GM18498 (cell line): ENCODE measurements at regions not wholly inside any gene's neighbourhood (a gene's known extent, or its start where the extent isn't known, plus 50 kb on each side); places are given as distances from the start of the nearest gene placed in this dataset.
A peak's percentile ranks its signal among the peaks of the same experiment; 100 is the strongest.

Experiments
- ATAC-seq: cut with Tn5 transposase; IDR thresholded peaks from one replicate; pipeline ENCODE4 v1.9.1; 2021; ENCODE audit warnings: mild to moderate bottlenecking, moderate library complexity; ENCODE audit not compliant: unreplicated experiment

DNA sequence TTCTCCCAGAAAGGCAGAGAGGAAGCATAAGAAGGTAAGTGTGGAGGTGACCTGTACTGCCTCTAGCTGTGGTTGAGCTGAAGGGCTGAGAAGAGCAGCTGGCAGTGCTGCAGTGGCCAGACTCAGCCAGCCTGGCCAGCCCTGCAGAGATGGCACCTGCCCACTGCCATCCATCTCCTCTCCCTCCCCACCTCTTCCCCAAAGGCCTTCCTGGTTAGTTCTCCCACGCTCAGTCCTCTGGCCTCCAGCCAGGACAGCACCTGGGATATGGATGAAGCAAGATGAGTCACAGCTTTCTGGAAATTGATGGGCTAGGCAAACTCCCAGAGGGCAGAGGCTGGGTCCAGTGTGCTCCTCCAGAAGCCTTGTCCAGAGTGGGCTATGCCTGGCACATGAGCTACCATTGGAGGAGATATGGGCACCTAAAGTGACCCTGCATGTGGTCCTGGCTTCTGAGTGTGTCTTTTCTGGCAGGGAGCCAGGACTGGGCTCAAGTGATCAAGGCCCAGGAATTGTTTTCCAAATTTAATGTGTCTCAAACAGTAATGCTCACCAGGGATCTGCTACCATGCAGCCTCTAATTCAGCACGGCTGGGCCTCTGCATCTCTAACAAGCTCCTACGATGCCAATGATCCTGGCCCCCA lies 81.0 kb upstream of the CACUL1 start:
- no peak for ATAC-seq

DNA sequence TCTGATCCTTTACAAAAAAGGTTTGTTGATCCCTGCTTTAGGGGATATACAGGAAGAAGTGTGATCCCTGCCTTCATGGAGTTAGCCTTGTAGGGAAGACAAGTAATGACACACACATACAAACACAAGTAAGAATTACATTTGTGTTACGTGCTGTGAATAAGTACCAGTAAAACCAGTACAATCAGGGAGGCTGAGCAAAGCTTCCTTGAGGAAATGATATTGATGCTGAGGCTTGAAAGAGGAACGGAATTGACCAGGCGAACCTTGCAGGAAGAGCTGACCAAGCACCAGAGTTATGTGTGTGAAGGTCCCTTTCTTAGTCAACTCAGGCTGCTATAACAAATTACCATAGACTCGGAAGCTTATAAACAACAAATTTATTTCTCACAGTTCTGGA lies 83.6 kb upstream of the CACUL1 start:
- no peak for ATAC-seq

DNA sequence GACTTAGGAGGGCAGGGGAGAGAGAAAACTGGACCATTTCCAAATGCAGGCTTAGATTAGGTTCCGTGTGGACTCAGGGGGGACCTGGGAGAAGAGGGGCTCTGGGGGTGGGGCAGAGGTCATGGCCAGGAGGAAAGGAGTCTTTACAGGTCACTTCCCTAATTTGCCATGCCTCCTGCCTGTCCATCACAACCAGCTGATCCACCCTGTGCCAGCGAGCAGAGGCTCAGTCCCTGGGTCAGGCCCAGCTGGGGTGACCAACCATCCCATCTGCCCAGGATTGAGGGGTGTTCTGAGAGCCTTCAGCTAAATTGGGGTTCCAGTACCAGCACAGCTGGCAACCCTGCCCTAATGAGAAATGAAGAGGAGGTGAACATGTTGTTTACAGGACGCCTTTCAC lies 84.6 kb upstream of the CACUL1 start:
- no peak for ATAC-seq

DNA sequence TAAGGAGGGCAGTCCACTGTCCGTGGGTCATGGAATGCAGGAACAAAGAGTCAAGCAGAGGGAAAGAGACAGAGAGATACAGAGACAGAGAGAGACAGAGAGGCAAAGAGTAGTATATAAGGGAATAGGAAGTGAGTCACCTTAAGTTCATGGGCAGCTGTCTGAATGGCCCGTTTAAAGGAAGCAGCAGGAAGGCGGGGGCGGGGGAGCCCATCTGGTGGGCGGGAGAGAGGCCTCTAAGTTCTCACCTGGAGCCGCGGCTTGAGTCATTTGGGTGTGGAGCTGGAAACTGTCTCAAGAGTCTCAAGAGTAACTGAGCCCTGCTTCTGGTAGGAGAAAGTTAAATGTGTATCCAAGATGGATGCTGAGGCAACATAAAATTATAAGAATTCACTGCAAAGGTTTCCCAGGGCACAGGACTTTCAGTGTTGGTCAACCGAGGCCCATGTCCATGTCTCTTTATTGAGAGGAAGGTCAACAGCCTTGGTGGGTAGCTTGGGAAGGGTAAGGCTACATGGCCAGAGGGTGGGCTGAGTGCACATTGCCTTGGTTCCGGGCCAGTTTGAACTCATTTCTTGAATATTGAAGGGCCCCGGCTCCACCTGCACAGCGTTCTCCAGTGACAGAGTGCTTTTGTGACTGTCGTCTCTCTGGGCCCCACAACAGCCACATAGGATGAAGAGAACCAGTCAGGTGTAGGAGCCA lies 85.5 kb upstream of the CACUL1 start:
- ATAC-seq, result no peak

DNA sequence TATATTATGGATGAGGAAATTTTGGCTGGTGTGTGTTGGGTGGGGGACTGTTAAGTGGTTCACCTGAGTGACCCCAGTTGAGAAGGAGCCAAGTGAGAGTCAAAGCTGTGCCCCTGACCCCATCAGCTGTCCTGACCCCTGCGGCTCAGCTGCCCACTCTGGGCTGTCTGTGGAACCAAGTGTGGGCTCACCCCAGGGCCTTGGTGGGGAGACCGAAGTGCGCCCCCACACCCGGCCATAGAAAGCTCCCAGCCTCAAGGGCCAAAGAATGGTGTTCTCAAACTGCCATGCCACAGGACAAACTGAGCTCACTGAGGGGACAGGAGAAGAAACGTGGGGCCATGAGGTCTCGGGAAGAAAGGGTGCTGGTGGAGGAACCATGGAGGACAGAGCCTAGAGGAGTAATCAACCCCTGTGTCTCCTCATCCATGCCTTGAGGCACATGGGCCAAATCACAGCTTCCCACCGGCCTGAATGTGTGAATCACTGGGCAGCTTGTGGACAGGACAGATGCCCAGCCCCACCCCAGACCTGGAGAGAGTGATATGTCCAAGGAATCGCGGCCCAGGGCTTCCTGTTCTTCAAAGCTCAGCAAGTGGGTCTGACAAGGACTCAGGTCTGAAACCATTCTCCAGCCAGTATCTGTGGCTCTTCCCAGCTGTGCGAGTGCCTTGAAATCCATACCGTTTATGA lies 86.2 kb upstream of the CACUL1 start:
- ATAC-seq, result no peak

DNA sequence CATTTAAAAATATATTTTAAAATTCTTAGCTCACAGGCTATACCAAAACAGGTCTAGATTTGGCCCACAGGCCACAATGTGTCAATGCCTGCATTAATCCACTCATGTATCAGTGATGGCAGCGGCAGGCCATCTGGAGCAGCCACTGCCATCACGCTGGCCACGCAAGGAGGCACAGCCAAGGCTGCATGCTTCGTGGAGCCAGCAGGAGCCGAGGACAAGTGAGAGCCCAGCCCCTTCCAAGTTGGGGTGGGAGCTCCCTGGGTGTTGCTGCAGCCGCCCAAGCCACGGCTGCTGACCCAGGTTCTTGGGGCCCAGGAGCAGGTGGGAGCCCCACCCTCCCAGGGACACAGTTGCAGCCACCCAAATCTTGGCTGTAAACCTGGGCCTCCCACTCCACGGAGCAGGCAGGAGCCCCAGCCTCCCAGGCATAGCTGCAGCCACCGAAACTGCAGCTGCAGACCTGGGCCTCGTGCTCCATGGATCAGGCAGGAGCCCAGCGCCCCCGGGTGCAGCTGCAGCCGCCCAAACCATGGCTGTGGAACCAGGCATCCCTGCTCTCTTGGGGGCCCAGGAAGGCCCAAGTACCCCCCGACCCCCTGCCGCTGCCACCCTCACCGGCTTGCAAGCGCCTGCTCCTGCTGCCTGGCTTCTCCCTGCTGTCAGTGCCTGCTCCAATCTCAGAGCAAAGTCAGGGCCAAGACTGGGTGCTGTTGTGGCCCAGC lies 87.3 kb upstream of the CACUL1 start:
- ATAC-seq, result no peak

DNA sequence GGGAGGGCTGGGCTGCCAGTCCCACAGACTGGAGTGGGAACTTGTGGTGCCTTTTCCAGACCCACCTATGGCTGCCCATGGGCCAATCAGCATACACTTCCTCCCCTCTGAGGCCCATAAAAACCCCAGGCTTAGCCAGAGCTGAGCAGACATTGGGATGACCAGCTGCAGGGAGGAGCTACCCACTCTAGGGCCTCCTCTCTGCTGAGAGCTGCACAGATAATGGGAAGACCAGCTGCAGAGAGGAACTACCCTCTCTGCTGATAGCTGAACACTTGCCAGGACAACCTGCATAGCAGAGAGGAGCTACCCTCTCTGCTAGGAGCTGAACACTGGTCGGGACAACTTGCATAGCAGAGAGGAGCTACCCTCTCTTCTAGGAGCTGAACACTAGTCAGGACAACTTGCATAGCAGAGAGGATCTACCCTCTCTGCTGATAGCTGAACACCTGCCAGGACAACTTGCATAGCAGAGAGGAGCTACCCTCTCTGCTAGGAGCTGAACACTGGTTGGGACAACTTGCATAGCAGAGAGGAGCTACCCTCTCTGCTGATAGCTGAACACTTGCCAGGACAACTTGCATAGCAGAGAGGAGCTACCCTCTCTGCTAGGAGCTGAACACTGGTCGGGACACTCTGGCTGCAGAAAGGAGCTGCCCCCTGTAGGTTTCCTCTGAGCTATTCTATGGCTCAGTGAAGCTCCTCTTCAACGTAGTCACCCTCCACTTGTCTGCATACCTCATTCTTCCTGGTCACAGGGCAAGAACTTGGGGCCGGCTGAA lies 88.3 kb upstream of the CACUL1 start:
- no peak for ATAC-seq

DNA sequence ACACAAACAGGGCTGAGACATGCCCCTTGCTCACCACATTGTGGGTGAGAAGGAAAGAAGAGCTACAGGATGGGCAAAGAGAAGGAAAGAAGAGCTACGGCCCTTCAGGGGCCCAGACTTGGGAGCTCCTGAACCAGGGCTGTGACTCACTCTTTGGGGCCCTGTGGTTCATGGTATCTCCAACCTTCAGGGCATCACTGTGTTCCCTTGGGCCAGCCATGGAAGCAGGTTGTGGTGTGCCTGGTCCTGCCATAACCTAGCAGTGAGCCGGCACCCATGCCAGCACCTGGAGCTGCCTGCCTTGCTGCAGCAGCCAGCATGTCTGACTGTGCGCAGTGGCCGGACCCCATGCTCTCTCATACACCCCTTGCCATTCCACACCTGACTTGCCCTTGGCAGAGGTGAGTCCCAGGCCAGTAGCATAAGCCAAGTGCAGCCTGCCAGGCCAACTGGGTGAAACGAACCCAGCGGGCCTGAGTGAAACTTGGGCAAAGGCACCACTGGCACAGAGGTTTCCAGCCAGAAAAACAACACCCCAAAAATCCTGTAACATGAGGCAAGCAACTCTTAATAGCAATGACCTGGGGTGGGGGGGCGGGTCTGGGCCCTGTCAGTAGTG lies 89.0 kb upstream of the CACUL1 start:
- no peak for ATAC-seq

DNA sequence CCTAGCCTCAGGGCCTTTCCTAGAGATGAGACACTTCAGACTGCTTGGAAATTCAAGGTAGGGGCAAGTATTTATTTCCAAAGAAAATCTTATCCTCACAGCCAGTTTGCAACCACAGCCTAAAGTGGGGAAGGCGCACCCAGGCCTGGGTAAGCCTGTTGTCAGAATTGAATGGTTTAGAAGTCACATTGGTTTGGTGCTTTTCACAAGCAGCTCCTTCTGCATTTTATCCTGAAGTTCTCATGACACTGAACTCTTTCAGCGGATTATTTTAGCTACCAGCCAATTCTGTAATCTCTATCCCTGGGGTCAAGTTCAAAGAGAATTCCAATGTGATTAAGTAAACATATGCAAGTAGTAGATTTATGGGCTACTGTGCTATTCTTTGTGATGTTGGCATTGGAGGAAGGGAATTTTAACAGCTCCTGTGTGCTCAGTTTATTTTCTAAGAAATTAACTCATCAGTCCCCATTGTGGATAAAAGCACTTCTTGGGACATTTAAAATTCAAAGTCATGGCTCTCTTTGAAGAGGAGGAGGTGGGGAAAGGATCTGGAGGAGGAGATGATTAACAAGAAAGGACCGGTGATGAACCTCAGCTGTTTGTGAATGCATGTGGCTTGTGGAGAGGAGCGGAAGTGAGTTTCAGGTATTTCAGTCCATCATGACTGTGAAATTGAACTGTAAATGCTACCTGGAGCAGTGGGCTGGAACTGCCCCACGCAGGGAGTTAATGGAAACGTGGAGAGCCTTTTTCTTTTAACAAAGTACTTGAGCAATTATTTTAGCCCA lies 90.2 kb upstream of the CACUL1 start:
- no peak for ATAC-seq

DNA sequence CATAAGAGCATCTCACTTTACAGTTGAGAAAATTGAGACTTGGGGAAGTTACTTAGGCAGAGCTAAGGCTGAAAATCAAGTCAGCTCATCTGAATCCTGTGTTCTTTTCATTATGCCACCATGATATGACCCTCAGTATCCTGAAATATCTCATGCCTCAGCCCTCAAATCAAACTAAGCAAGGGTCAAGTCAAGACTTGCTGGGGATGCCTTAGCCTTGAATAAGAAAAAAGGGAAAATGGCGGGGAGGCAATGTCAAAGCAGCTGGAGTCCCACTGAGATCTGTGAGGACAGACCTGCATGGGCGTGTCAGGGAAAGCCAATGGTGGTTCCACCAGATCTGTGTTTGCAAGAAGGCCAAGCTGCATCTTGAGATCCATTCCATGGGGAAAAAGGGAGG lies 91.0 kb upstream of the CACUL1 start:
- no peak for ATAC-seq

DNA sequence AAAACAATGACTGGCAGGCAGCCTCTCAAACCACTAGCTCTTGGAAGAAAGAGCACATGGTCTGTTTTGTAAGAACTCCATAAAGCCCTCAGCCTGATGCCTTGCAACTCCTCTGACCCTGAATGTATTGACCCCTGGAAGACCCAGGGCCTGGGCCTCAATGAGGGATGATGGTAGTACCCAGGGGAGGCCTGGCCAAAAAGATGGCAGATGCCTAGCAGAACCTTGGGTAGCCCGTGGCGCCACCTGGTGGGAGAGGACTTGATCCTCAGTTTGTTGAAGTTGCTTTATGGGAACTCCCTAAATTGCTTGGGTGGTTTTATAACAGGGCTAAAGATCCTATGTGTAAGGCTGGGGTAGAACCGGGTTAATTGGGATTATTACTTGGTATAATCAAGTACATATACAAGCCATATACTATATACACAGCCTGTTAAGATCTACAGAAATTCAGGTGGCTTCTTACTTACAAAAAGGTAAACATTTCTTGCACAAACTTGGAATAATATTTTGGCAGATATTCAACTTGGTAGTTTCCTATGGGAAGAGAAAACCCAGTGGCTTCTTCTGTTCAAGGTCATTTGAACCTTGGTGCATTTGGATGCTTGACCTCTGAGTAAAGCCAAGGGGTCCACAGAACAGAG lies 95.8 kb upstream of the CACUL1 start:
- ATAC-seq, result peak; percentile 47

DNA sequence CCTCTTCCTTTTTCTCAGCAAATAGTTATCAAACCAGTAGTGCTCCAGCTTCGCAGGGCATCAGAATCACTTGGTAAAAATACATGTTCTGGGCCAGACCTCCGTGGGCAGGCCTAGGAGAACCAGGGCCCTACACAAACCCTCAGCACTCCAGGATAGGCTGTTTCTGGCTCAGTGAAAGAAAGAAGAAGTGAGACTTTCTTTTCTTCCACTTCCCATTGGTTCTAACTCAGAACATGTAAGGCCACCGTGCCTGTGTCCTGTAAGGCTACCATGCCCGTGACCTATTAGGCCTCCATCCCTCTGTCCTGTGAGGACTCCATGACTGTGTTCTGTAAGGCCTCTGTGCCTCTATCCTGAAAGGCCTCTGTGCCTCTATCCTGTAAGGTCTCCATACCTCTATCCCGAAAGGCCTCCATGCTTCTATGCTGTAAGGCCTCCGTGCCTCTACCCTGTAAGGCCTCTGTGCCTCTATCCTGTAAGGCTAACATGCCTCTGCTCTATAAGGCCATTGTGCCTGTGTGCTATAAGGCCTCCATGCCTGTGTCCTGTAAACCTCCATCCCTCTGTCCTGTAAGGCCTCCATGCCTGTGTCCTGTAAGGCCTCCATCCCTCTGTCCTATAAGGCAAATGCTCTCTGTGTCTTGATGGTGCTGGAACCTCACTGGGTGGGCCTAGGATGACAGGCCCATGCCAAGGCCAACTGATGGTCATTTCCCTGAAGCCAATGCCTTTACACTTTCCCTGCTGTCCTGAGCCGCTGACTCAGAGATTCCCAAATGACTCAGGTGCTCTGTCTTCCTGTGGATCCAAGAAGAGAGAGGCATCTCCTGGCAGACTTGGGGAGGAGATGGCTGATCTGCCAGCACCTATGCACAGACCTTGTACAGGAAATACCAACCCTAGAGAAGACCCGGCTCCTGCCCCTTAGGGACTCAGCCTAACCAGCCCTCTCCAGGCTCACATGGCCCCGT lies 96.6 kb upstream of the CACUL1 start:
- peak; percentile 92 for ATAC-seq

DNA sequence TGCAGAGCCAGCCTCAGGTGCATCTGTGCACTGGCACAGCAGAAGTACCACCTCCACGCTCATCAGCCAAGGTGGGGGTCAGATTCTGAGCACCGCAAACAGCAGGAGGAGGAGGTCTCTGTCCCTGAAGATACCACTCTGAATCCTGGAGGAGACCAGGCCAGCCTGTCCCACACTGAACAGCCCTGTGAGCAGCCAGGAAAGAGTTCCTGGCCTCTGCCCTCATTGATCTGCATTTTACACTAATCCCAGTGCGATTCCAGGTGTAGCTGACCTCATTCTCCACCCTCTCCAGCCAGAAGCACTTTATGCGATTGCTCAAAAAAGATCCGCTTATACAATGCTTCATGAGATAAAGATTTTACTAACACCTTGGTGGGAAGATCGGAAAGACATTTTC lies 99.1 kb upstream of the CACUL1 start:
- no peak for ATAC-seq

DNA sequence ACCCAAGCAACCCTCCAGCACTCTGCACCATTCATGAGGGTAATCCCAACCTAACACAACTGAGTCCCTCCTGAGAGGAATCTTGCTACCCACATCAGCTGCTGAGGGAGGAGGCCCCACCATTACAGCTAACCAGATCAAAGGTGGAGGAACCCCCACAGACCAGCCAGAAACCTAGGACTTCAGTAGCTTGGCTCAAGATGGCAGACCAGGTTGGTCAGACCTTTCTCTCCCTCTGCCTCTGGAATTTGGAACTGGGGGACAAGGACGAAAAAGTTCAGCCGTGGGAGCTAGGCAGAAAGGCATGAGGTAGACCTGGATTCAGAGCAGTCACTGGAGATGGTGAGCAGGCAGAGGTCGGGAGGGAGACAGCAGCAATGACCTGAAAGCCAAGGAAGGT lies 101.3 kb upstream of the CACUL1 start:
- ATAC-seq, result no peak

DNA sequence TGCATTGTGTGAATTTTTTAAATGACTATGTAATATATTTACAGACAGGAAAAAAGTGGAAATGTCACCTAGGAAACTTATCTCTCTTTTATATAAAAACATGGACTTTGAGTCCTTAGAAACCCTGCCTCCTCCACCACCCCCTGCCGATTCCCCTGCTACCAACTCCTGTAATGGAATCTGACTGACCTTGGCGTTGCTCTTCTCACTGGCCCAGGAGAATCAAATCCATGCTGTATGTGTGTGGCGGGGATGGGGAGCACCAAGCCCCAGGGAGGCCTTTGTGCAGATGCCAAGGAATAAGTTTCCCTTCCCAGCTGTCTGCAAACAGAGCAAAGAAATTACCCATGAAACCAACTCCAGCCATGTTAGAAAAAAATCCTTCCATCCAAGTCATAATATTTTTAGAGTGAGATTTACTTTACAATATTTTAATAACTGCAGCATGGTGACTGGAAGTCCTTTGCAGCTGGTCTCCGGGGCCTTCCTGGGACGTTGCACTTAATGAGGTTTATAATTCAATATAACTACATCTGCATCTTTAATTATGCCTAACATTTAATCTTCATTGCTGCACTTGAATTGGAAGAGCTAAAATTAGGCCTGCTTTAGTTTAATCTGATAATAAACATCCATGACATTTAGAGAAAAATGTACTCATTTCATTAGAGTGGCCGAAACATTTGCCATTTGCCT lies 111.4 kb upstream of the CACUL1 start:
- ATAC-seq, result no peak

DNA sequence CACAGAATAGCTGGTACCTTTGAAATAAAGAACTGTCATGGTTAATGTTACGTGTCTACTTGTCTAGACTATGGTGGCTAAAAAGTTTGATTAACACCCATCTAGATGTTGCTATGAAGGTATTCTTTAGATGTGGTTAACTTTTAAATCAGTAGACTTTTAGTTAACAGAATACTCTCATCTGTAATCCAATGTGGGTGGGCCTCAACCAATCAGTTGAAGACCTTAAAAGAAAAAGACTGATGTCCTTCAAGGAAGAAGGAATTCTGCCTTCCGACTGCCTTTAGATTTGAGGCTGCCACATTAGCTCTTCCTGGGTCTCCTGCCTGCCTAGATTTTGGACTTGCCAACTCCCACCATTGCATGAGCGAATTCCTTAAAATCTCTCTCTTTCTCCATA lies 113.0 kb upstream of the CACUL1 start:
- ATAC-seq, result no peak

DNA sequence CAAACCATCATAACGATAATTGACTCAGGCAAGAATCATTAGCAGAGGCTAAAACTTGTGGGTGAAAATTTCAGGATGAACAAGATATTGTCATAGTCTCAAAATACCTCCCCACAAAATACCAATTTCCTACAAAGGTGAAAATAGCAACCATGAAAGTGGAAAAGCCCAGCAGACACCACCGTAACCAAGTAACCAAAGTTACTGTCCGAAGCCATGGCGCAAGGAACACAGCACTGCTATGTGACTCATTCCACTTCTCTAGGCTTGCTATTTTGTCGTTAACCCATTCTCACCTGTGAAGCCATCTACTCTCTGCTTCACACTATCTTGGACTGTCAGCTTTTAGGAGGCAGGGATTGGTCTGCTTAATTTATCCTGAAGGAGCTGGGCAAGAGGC lies 113.8 kb upstream of the CACUL1 start:
- ATAC-seq, result no peak
